WTC11 (cell line): ENCODE measurements at regions not wholly inside any gene's neighbourhood (a gene's known extent, or its start where the extent isn't known, plus 50 kb on each side); places are given as distances from the start of the nearest gene placed in this dataset.

Experiments
- ATAC-seq: fragments of 200-7000 bp; cut with Tn5 transposase; 2 replicates; pipeline ENCODE4 v1.10.0; 2021; ENCODE audit warnings: mild to moderate bottlenecking, moderate library complexity
- CTCF ChIA-PET: fragments of 300-600 bp; sonication (Branson Sonifier 250); formaldehyde crosslinking; loops from one replicate; lab custom pipeline; 2021; ENCODE audit warnings: antibody characterized with exemption; lab: Charles Lee
- POLR2A ChIA-PET: fragments of 350-600 bp; sonication (Branson Sonifier 250); formaldehyde crosslinking; loops from one replicate; lab custom pipeline; 2021; ENCODE audit warnings: antibody characterized with exemption; lab: Charles Lee
- DNase-seq: peaks from one replicate; pipeline ENCODE4 v3.0.0; 2021; ENCODE audit warnings: low spot score
- H3K27ac Mint-ChIP-seq: 2 replicates; pipeline ENCODE4 v1.8.0; 2021; ENCODE audit warnings: mixed read lengths
- H3K27me3 Mint-ChIP-seq: 2 replicates; pipeline ENCODE4 v1.8.0; 2021; ENCODE audit warnings: low read depth, mild to moderate bottlenecking, moderate library complexity, mixed read lengths
- H3K36me3 Mint-ChIP-seq: 2 replicates; pipeline ENCODE4 v1.8.0; 2021; ENCODE audit warnings: mixed read lengths
- H3K4me1 Mint-ChIP-seq: 2 replicates; pipeline ENCODE4 v1.8.0; 2022; ENCODE audit warnings: mixed read lengths
- H3K4me3 Mint-ChIP-seq: 2 replicates; pipeline ENCODE4 v1.8.0; 2021; ENCODE audit warnings: mild to moderate bottlenecking, moderate library complexity, mixed read lengths
- H3K9me3 Mint-ChIP-seq: 2 replicates; pipeline ENCODE4 v1.8.0; 2021; ENCODE audit warnings: mixed read lengths
- ATF1 ChIP-seq: sonication (generic); formaldehyde crosslinking; IDR thresholded peaks from 2 replicates; pipeline ENCODE4 v1.8.1; 2023; ENCODE audit warnings: mild to moderate bottlenecking, moderate library complexity, missing genetic modification reagents
- ELF4 ChIP-seq: sonication (generic); formaldehyde crosslinking; IDR thresholded peaks from 2 replicates; pipeline ENCODE4 v1.8.1; 2022; ENCODE audit warnings: low read depth, mild to moderate bottlenecking, moderate library complexity, missing genetic modification reagents
- FOXK1 ChIP-seq: sonication (generic); formaldehyde crosslinking; IDR thresholded peaks from 2 replicates; pipeline ENCODE4 v1.8.0; 2022; ENCODE audit warnings: mild to moderate bottlenecking, moderate library complexity, missing genetic modification reagents
- GABPB1 ChIP-seq: sonication (generic); formaldehyde crosslinking; IDR thresholded peaks from 2 replicates; pipeline ENCODE4 v1.8.1; 2023; ENCODE audit warnings: mild to moderate bottlenecking, missing genetic modification reagents
- MYBL2 ChIP-seq: sonication (generic); formaldehyde crosslinking; IDR thresholded peaks from 2 replicates; pipeline ENCODE4 v1.8.1; 2023; ENCODE audit warnings: mild to moderate bottlenecking, moderate library complexity, missing genetic modification reagents
- NR2C2 ChIP-seq: sonication (generic); formaldehyde crosslinking; IDR thresholded peaks from 2 replicates; pipeline ENCODE4 v1.8.0; 2022; ENCODE audit warnings: mild to moderate bottlenecking, missing genetic modification reagents
- OVOL2 ChIP-seq: fragments of 250-450 bp; sonication (Bioruptor Pico); IDR thresholded peaks from 2 replicates; pipeline ENCODE4 v1.9.0; 2021; ENCODE audit warnings: mild to moderate bottlenecking, borderline replicate concordance
- SP1 ChIP-seq: sonication (generic); formaldehyde crosslinking; conservative IDR thresholded peaks from 2 replicates; pipeline ENCODE4 v1.8.1; 2022; ENCODE audit warnings: missing genetic modification reagents
- ZBTB21 ChIP-seq: sonication (generic); formaldehyde crosslinking; IDR thresholded peaks from 2 replicates; pipeline ENCODE4 v1.8.1; 2023; ENCODE audit warnings: mild to moderate bottlenecking, missing genetic modification reagents, borderline replicate concordance
- ZNF121 ChIP-seq: sonication (generic); formaldehyde crosslinking; IDR thresholded peaks from 2 replicates; pipeline ENCODE4 v1.8.0; 2023; ENCODE audit warnings: missing genetic modification reagents
- ZNF416 ChIP-seq: fragments of 250-450 bp; sonication (Bioruptor Pico); IDR thresholded peaks from 2 replicates; pipeline ENCODE4 v1.9.0; 2021; ENCODE audit warnings: mild to moderate bottlenecking, inconsistent platforms
- TF ChIP-seq, protein P1 (sequence below): fragments of 250-450 bp; sonication (Bioruptor Pico); IDR thresholded peaks from 2 replicates; pipeline ENCODE4 v1.9.0; 2021; ENCODE audit warnings: mild to moderate bottlenecking
- TF ChIP-seq, protein P2 (sequence below): sonication (generic); formaldehyde crosslinking; IDR thresholded peaks from 2 replicates; pipeline ENCODE4 v1.8.0; 2023; ENCODE audit warnings: mild to moderate bottlenecking, missing genetic modification reagents
- TF ChIP-seq, protein P3 (sequence below): fragments of 250-450 bp; sonication (Bioruptor Pico); IDR thresholded peaks from 2 replicates; pipeline ENCODE4 v2.1.2; 2022; ENCODE audit warnings: mild to moderate bottlenecking, moderate library complexity
- TF ChIP-seq, protein P4 (sequence below): sonication (generic); formaldehyde crosslinking; IDR thresholded peaks from 2 replicates; pipeline ENCODE4 v1.8.0; 2022; ENCODE audit warnings: mild to moderate bottlenecking, missing genetic modification reagents

DNA sequence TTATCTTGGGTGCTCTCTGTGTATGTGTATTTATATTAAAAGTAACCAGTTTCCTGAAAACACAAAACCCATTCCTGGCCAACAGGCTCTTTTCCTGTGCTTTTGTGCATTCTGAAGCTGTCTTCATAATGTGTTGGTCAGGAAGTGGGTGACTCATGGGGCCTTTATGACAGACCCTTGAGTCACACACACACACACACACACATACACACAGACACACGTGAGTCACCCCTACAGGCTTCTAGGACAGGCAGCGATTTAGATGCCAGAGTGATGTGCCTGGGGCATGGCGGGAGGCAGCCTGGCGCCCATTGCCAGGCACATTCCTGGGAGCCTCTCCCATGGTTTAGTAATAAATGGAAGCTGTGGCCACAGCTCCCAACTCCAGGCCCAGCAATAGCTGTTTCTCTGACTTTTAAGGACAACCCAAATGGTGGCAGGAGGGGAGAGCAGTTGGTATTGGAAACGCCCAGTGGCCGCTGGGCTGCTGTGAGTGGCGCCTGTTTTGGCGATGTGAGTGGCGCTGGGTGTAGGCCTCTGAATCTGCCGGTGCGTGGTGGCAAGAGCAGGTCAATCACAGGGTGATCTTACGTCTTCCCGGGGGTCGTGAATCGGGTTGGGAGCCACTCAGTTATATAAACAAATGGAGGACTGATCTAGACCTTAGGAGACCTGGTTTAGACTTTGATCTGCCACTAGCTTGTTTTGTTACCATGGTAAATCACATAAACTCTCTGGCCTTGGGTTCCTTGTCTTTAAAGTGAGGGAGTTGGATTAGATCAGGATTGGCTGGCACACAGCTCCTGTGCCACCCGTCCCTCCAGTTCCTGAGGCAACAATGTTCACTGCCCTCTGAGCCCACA is 150.7 kb upstream of the DLX2 start:
- H3K27ac Mint-ChIP-seq: no peak overlapping the region
- no peaks in the 10 kb centered on the region for H3K9me3 Mint-ChIP-seq
- no peak for DNase-seq
- H3K27me3 Mint-ChIP-seq: no peaks in the 10 kb centered on the region
- ChIA-PET CTCF (interaction anchor here (0.9 to 1.6 kb wide), 3 partner anchors 126 to 209 kb away, joined by 3 to 5 read pairs (median 3); no protein-coding TSS in a partner anchor), POLR2A (no interaction called here)
- H3K4me1 Mint-ChIP-seq: peaks cover 38% of the 10 kb centered on the region
- no peak overlapping the region for H3K4me3 Mint-ChIP-seq
- no peaks in the 10 kb centered on the region for H3K36me3 Mint-ChIP-seq
- ATAC-seq: no peak
- TF ChIP-seq GABPB1 (peak; percentile 51; the same call in 1 of the 2 replicates), ZBTB21 (no peak)

DNA sequence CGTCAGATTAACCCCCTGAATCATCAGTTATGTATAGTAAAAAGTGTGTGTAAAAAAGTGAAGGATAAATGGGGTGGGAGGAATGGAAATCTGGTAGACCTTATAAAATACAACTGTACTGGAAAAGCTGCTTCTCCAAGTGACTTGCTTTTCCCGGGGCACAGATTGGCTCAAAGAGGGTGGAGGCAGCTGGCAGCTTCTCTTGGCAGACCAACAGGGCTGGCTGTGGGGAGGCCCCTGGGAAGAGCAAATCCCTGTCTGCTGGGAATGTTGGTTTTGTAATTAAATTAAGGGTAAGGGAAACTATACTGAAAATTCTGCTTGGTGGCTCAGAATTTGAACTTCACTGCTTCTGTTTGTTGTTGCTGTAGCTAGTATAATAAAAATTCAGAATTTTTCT is 154.2 kb upstream of the DLX2 start:
- no peak for TF ChIP-seq ELF4 (CRISPR knock-in tag)
- TF ChIP-seq, all 79 proteins: peak for 0
- Mint-ChIP-seq H3K36me3 (no peaks in the 10 kb centered on the region), H3K4me1 (peaks cover 41% of the 10 kb centered on the region), H3K4me3 (no peak overlapping the region), H3K27me3 (peaks cover 3% of the 10 kb centered on the region), H3K27ac (no peak overlapping the region), H3K9me3 (no peaks in the 10 kb centered on the region)
- ATAC-seq (no peak), DNase-seq (no peak)
- POLR2A ChIA-PET: no interaction called here
- CTCF ChIA-PET: no interaction called here

DNA sequence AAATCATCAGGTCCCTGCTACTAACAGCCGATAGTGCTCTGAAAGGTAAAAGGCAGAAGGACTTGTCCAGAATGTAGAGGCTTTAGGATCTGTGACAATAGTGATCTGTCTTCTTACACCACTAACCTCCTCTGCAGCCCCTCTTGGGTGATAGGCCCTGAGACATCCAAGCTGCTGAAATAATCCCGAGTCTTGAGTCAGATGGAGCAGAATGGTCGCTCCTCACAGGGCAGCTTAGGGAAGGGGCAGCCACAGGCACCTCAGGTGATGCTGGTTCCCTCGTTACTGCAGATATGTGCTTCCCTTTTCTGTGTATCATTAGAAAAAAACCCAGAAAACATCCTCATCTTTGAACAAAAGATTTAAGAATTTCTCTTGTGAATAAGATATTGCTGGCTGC is 157.1 kb upstream of the DLX2 start:
- no peak for DNase-seq

DNA sequence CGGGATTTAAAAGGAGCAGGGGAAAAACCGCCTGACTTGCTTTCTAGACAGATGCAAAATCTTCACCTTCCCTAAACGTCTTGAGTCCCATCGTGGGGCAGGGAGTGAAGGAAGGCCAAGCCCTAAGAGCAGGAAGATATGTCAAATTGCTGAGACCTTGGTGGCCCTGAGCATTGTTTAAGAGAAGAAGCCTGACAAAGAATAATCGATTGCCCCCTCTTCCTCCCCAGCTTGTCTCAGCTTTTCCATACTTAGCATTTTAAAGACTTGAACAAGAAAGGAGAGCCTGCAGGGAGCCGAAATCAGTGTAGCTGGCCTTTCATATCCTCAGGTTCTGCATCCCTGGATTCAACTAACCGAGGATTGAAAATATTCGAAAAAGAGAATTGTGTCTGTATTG is 157.6 kb upstream of the DLX2 start:
- H3K4me3 Mint-ChIP-seq: 0 out of 2 replicates have a peak overlapping the region, but pooled peaks have one; percentile 18
- TF ChIP-seq NR2C2 (no peak), OVOL2 (CRISPR knock-in tag) (no peak), SP1 (CRISPR knock-in tag) (no peak), ATF1 (CRISPR knock-in tag) (no peak)
- TF ChIP-seq, protein P1, sequence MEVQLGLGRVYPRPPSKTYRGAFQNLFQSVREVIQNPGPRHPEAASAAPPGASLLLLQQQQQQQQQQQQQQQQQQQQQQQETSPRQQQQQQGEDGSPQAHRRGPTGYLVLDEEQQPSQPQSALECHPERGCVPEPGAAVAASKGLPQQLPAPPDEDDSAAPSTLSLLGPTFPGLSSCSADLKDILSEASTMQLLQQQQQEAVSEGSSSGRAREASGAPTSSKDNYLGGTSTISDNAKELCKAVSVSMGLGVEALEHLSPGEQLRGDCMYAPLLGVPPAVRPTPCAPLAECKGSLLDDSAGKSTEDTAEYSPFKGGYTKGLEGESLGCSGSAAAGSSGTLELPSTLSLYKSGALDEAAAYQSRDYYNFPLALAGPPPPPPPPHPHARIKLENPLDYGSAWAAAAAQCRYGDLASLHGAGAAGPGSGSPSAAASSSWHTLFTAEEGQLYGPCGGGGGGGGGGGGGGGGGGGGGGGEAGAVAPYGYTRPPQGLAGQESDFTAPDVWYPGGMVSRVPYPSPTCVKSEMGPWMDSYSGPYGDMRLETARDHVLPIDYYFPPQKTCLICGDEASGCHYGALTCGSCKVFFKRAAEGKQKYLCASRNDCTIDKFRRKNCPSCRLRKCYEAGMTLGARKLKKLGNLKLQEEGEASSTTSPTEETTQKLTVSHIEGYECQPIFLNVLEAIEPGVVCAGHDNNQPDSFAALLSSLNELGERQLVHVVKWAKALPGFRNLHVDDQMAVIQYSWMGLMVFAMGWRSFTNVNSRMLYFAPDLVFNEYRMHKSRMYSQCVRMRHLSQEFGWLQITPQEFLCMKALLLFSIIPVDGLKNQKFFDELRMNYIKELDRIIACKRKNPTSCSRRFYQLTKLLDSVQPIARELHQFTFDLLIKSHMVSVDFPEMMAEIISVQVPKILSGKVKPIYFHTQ (CRISPR knock-in tag): no peak
- TF ChIP-seq, protein P2, sequence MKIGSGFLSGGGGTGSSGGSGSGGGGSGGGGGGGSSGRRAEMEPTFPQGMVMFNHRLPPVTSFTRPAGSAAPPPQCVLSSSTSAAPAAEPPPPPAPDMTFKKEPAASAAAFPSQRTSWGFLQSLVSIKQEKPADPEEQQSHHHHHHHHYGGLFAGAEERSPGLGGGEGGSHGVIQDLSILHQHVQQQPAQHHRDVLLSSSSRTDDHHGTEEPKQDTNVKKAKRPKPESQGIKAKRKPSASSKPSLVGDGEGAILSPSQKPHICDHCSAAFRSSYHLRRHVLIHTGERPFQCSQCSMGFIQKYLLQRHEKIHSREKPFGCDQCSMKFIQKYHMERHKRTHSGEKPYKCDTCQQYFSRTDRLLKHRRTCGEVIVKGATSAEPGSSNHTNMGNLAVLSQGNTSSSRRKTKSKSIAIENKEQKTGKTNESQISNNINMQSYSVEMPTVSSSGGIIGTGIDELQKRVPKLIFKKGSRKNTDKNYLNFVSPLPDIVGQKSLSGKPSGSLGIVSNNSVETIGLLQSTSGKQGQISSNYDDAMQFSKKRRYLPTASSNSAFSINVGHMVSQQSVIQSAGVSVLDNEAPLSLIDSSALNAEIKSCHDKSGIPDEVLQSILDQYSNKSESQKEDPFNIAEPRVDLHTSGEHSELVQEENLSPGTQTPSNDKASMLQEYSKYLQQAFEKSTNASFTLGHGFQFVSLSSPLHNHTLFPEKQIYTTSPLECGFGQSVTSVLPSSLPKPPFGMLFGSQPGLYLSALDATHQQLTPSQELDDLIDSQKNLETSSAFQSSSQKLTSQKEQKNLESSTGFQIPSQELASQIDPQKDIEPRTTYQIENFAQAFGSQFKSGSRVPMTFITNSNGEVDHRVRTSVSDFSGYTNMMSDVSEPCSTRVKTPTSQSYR (CRISPR knock-in tag): no peak
- TF ChIP-seq, protein P3, sequence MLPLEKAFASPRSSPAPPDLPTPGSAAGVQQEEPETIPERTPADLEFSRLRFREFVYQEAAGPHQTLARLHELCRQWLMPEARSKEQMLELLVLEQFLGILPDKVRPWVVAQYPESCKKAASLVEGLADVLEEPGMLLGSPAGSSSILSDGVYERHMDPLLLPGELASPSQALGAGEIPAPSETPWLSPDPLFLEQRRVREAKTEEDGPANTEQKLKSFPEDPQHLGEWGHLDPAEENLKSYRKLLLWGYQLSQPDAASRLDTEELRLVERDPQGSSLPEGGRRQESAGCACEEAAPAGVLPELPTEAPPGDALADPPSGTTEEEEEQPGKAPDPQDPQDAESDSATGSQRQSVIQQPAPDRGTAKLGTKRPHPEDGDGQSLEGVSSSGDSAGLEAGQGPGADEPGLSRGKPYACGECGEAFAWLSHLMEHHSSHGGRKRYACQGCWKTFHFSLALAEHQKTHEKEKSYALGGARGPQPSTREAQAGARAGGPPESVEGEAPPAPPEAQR: no peak
- TF ChIP-seq, protein P4, sequence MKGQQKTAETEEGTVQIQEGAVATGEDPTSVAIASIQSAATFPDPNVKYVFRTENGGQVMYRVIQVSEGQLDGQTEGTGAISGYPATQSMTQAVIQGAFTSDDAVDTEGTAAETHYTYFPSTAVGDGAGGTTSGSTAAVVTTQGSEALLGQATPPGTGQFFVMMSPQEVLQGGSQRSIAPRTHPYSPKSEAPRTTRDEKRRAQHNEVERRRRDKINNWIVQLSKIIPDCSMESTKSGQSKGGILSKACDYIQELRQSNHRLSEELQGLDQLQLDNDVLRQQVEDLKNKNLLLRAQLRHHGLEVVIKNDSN (CRISPR knock-in tag): no peak
- ChIA-PET CTCF (interaction anchor here (1.4 kb wide), 1 partner anchor 202 kb away, joined by 3 read pairs; no protein-coding TSS in a partner anchor), POLR2A (no interaction called here)
- ATAC-seq (peak; percentile 53), DNase-seq (no peak)
- H3K27ac Mint-ChIP-seq: peak overlapping the region; percentile 84
- peaks cover 11% of the 10 kb centered on the region for H3K9me3 Mint-ChIP-seq
- peaks cover 3% of the 10 kb centered on the region for H3K27me3 Mint-ChIP-seq
- H3K4me1 Mint-ChIP-seq: peaks cover 30% of the 10 kb centered on the region
- peaks cover 5% of the 10 kb centered on the region; the same call in 1 of the 2 replicates for H3K36me3 Mint-ChIP-seq

More for the DNA sequence above, 157.1 kb upstream of the DLX2 start:
- ChIA-PET POLR2A (no interaction called here), CTCF (interaction anchor here (1.4 kb wide), 1 partner anchor 202 kb away, joined by 3 read pairs; no protein-coding TSS in a partner anchor)
- peaks cover 3% of the 10 kb centered on the region for H3K27me3 Mint-ChIP-seq
- H3K27ac Mint-ChIP-seq: peak overlapping the region; percentile 84; the same call in 1 of the 2 replicates
- no peak overlapping the region for H3K4me3 Mint-ChIP-seq
- peak; percentile 69 for ATAC-seq
- H3K36me3 Mint-ChIP-seq: peaks cover 1% of the 10 kb centered on the region; the same call in 1 of the 2 replicates
- H3K9me3 Mint-ChIP-seq: peaks cover 7% of the 10 kb centered on the region
- H3K4me1 Mint-ChIP-seq: peaks cover 30% of the 10 kb centered on the region
- no peak for TF ChIP-seq MYBL2
- TF ChIP-seq ZNF121: no peak
- no peak for TF ChIP-seq ZNF416 (CRISPR knock-in tag)
- no peak for TF ChIP-seq FOXK1 (CRISPR knock-in tag)
